GM19328 (cell line): ENCODE measurements at regions not wholly inside any gene's neighbourhood (a gene's known extent, or its start where the extent isn't known, plus 50 kb on each side); places are given as distances from the start of the nearest gene placed in this dataset.
"Not testable (repeated sequence)": the region's sequence is repeated elsewhere in the genome, so short reads cannot be mapped to it uniquely, and the experiment has no call there.

Source experiments
- ATAC-seq: cut with Tn5 transposase; IDR thresholded peaks from one replicate; pipeline ENCODE4 v1.9.1; 2021; ENCODE audit warnings: mild to moderate bottlenecking, moderate library complexity; ENCODE audit not compliant: unreplicated experiment

GRCh38 chr16:21533474-21533873 lies 65.9 kb upstream of the METTL9 start:
- ATAC-seq, result not testable (repeated sequence)

GRCh38 chr16:21534561-21534960 lies 64.8 kb upstream of the METTL9 start:
- ATAC-seq, result not testable (repeated sequence)

- ATAC-seq, result not testable (repeated sequence)
These were observed 64.2 kb upstream of the METTL9 start for GRCh38 chr16:21535201-21535600.

GRCh38 chr16:21536740-21537139 lies 62.6 kb upstream of the METTL9 start:
- not testable (repeated sequence) for ATAC-seq

GRCh38 chr16:21537598-21537997 lies 61.8 kb upstream of the METTL9 start:
- not testable (repeated sequence) for ATAC-seq

- not testable (repeated sequence) for ATAC-seq
These were observed 60.2 kb upstream of the METTL9 start for GRCh38 chr16:21539107-21539618.

GRCh38 chr16:21540770-21541433 lies 58.5 kb upstream of the METTL9 start:
- peak; percentile 55 for ATAC-seq

- ATAC-seq, result not testable (repeated sequence)
These were observed 57.7 kb upstream of the METTL9 start for GRCh38 chr16:21541611-21542051.

GRCh38 chr16:21542075-21542474 lies 57.3 kb upstream of the METTL9 start:
- ATAC-seq, result not testable (repeated sequence)

GRCh38 chr16:21542491-21543124 lies 56.8 kb upstream of the METTL9 start:
- not testable (repeated sequence) for ATAC-seq

GRCh38 chr16:21543151-21543836 lies 56.1 kb upstream of the METTL9 start:
- not testable (repeated sequence) for ATAC-seq

- not testable (repeated sequence) for ATAC-seq
These were observed 53.6 kb upstream of the METTL9 start for GRCh38 chr16:21545664-21546326.

- not testable (repeated sequence) for ATAC-seq
These were observed 50.0 kb upstream of the METTL9 start for GRCh38 chr16:21549396-21549795.
